ENCODE measurements at regions not wholly inside any gene's neighbourhood (a gene's known extent, or its start where the extent isn't known, plus 50 kb on each side); places are given as distances from the start of the nearest gene placed in this dataset.
"Not testable (repeated sequence)": the region's sequence is repeated elsewhere in the genome, so short reads cannot be mapped to it uniquely, and the experiment has no call there.

DNA sequence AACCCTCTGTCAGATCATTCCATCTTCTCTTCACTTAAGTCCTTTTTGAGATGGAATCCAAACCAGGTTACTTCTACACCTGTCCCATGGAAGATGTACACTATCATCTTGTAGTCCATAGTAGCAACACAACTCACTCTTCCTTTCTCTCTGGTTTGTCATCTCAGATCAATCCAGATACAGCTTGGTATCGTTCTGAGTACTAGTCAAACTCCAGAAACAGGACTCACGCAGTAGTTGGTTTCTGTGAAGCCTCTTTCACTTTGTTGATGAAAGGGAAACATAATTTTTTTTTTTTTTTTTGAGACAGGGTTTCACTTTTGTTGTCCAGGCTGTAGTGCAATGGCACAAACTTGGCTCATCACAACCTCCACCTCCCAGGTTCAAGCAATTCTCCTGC is 484.0 kb downstream of the PRDM9 start:
- no peak for DNase-seq (ENCODE audit: low spot score)

DNA sequence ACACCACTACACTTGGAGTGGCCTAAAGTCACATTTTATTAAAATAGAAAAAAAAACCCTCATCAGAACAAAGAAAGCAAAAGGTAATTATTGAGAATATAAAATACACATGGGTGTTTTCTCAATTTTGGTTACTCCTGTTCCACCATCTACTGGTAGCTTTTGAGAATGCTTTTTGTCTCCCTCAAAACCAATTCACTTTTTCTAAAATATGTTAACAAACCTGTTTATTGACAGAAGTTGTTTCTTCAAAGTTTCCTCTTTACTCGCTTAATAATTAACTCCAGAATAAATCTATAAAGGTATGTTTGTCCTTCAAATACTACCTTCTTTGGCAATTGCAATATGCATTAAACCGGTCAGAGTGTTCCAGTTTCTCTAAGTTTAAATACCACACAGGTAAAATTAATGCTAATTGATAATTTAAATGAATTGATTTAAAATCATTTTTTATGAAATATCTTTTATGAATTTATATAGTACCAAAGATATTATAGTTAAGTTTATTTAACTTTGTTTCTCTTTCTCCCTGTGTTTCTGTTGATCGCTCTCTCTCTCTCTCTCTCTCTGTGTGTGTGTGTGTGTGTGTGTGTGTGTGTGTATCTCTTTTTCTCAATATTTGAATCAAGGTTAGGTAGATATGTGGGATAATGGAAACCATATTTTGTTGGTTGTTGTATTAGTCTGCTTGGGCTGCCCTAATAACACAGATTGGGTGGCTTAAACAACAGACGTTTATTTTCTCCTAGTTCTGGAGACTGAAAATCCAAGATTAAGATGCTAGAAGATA is 487.4 kb downstream of the PRDM9 start:
- DNase-seq (ENCODE audit: low spot score), result no peak

DNA sequence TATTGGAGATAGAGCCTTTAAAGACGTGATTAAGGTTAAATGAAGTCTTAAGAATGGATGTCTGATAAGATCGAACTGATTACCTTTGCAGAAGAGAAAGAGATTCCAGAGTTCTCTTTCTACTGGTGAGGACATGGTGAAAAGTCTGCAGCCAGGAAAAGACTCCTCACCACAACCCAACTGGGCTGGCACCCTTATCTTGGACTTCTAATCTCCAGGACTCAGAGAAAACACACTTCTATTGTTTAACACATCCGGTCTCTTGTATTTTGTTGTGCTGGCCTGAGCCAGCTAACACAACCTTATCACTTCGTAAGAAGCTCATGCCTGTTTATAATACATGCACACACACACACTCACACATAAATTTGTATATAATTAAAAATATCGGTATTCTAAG is 489.1 kb downstream of the PRDM9 start:
- DNase-seq (ENCODE audit: low spot score), result no peak

DNA sequence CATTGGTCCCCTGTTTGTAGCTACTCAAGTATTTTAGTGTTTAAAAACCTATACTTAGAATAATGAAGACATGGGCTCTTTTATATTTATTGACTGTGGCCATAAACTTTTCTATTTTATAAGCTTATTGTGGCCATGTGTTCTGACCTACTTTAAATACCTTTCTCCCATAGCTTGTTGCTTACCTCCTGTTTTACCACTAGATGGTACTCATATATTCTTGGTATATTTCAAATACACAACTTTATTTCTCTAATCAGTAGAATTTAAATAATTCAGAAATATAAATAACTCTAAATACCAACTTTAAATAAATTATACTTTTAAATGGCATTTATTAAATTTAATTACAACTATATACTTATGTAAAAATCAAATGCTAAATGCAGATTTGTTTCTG is 498.0 kb downstream of the PRDM9 start:
- DNase-seq (ENCODE audit: low spot score), result no peak

DNA sequence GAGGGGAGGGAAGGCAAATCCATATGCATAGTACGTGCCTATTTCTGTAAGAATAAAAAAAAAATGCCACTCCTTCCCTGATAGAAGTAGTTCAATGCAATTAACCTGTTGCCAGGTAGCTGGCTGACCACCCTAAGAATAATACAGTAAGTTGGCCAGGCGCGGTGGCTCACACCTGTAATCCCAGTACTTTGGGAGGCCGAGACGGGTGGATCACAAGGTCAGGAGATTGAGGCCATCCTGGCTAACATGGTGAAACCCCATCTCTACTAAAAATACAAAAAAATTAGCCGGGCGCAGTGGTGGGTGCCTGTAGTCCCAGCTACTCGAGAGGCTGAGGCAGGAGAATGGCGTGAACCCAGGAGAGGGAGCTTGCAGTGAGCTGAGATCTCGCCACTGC is 510.3 kb downstream of the PRDM9 start:
- DNase-seq (ENCODE audit: low spot score), result not testable (repeated sequence)

- DNase-seq (ENCODE audit: low spot score), result no peak
Measured at GRCh38 chr5:24026288-24026687, 518.9 kb downstream of the PRDM9 start.

DNA sequence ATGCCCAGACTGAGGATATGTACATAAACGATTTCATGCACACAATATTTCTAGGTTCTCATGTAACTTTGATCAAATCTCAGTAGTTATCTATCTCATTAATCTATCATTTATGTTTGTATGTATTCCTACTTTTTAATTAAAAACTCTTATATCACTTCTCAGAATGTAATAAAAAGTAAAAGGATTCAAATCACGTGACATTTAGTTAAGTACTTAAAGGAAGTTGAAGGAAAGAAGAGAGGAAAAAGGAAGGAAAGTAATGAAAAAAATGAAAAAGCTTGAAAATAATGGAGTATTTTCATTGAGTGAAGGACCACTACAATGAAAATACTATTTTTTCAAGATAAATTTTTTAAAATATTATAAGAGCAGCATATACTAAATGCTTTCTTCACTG is 535.3 kb downstream of the PRDM9 start:
- DNase-seq (ENCODE audit: low spot score), result no peak

GRCh38 chr5:24045046-24045445 is 537.6 kb downstream of the PRDM9 start:
- DNase-seq (ENCODE audit: low spot score), result no peak

DNA sequence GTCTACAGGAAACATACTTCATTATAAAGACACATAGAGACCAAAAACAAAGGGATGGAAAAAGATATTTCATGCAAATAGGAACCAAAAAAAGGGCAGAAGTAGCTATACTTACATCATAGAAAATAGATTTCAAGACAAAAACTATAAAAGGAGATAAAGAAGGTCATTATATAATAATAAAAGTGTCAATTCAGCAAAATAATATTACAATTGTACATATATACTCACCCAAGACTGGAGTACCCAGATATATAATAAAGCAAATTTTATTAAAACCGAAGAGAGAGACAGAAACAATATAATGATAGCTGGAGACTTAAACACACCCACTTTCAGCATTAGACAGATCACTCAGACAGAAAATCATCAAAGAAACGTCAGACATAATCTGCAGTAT is 546.3 kb downstream of the PRDM9 start:
- DNase-seq (ENCODE audit: low spot score), result no peak

GRCh38 chr5:24059006-24059405 is 551.6 kb downstream of the PRDM9 start:
- DNase-seq (ENCODE audit: low spot score), result no peak

- DNase-seq (ENCODE audit: low spot score), result no peak
Measured at GRCh38 chr5:24059716-24060115, 552.3 kb downstream of the PRDM9 start.

GRCh38 chr5:24065779-24066178 is 558.4 kb downstream of the PRDM9 start:
- DNase-seq (ENCODE audit: low spot score), result no peak

GRCh38 chr5:24067208-24067607 is 559.8 kb downstream of the PRDM9 start:
- DNase-seq (ENCODE audit: low spot score), result no peak

DNA sequence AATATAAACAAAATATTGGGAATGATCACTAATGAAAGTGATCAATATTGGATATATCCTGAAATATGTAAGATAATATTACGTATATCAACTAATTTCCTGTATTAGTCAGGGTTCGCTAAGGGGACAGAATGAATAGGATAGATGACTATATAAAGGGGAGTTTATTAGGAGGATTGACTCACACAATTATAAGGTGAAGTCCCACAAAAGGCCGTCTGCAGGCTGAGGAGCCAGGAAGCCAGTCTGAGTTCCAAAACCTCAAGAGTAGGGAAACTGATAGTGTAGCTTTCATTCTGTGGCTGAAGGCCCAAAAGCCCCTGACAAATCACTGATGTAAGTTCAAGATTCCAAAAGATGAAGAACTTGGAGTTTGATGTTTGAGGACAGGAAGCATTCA is 561.1 kb downstream of the PRDM9 start:
- DNase-seq (ENCODE audit: low spot score), result no peak

- no peak for DNase-seq (ENCODE audit: low spot score)
Measured at GRCh38 chr5:24073107-24073506, 565.7 kb downstream of the PRDM9 start.

GRCh38 chr5:24080046-24080445 is 564.7 kb downstream of the CDH10 start:
- DNase-seq (ENCODE audit: low spot score), result no peak

DNA sequence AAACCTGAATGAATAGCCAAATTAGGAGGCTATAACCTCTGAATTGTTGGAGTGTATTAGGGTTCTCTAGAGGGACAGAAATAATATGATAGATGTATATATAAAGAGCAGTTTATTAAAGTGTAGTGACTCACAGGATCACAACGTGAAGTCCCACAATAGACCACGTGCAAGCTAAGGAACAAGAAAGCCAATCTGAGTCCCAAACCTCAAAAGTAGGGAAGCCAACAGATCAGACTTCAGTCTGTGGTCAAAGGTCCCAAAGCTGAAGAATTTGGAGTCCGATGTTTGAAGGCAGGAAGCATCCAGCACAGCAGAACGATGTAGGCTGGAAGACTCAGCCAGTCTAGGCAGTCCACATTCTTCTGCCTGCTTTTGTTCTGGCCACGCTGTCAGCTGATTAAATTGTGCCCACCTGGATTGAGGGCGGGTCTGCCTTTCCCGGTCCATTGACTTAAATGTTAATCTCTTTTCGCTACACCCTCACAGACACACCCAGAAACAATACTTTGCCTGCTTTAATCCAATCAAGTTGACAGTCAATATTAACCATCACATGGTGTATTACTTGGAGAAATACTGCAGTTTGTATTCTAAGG is 550.6 kb downstream of the CDH10 start:
- DNase-seq (ENCODE audit: low spot score), result no peak

DNA sequence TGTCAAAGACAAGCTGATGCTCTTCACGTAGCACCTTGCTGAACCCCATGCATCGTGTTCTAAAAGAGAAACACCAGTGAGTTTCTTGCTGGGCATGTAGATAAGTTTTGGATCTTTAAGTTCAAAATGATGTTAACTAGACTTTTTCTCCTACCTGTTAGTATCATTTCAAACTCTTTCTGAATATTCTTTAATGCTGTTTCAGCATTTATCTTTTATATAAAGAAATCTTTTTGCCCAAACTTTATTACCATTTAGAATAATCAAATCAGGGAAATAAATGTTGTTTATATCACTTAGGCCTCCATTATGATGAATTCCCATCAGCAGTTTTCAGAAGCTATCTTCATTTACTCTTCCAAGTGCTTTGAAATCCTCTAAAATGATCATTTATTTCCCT is 542.8 kb downstream of the CDH10 start:
- DNase-seq (ENCODE audit: low spot score), result no peak

- DNase-seq (ENCODE audit: low spot score), result no peak
Measured at GRCh38 chr5:24103451-24104023, 541.2 kb downstream of the CDH10 start.

GRCh38 chr5:24110004-24110615 is 534.7 kb downstream of the CDH10 start:
- DNase-seq (ENCODE audit: low spot score), result no peak

- DNase-seq (ENCODE audit: low spot score), result no peak
Measured at GRCh38 chr5:24112420-24112819, 532.4 kb downstream of the CDH10 start.

- DNase-seq (ENCODE audit: low spot score), result no peak
Measured at GRCh38 chr5:24118351-24118750, 526.4 kb downstream of the CDH10 start.

GRCh38 chr5:24135536-24135935 is 509.2 kb downstream of the CDH10 start:
- DNase-seq (ENCODE audit: low spot score), result no peak
